PFSK-1 (cell line): ENCODE measurements at regions not wholly inside any gene's neighbourhood (a gene's known extent, or its start where the extent isn't known, plus 50 kb on each side); places are given as distances from the start of the nearest gene placed in this dataset.

Experiments
- FOXP2 ChIP-seq: optimal IDR thresholded peaks from 2 replicates; pipeline ENCODE3; 2011; ENCODE audit warnings: borderline replicate concordance, control low read depth, inconsistent platforms; ENCODE audit not compliant: insufficient read depth; ENCODE audit errors: extremely low read length, extremely low read depth
- POLR2AphosphoS5 ChIP-seq: IDR thresholded peaks from 2 replicates; pipeline ENCODE4 v1.6.1; 2012; ENCODE audit warnings: low read depth, mild to moderate bottlenecking, control low read depth, low read length, moderate library complexity
- REST ChIP-seq, 2 experiments: IDR thresholded peaks; 2 replicates each; pipeline versions ENCODE4 v1.6.1 to v1.8.0; 2011 to 2012; ENCODE audit warnings: low read depth in 2 of 2, low read length in 2 of 2, control low read depth in 1 of 2, inconsistent platforms in 1 of 2, mild to moderate bottlenecking in 1 of 2, moderate library complexity in 1 of 2; ENCODE audit not compliant: insufficient read depth in 1 of 2
- SIN3A ChIP-seq: IDR thresholded peaks from 2 replicates; pipeline ENCODE4 v1.6.1; 2012; ENCODE audit warnings: mild to moderate bottlenecking, low read length, moderate library complexity, borderline replicate concordance; ENCODE audit not compliant: insufficient read depth
- TAF1 ChIP-seq: IDR thresholded peaks from 2 replicates; pipeline ENCODE4 v1.6.1; 2012; ENCODE audit warnings: low read length, control low read depth, borderline replicate concordance; ENCODE audit not compliant: insufficient read depth

GRCh38 chr9:86531971-86532640 is 177.9 kb upstream of the TUT7 start:
- TF ChIP-seq POLR2AphosphoS5: no peak
- no peak for TF ChIP-seq REST (IDR thresholded peaks at IDR 0.05; ENCODE audit: insufficient read depth in 1 of 2, low read depth in 2 of 2, low read length in 2 of 2)
- TF ChIP-seq SIN3A: no peak
- no peak for TF ChIP-seq FOXP2
- TF ChIP-seq TAF1: no peak

- TF ChIP-seq POLR2AphosphoS5 (no peak), SIN3A (no peak), FOXP2 (no peak), TAF1 (no peak), REST (IDR thresholded peaks at IDR 0.05; ENCODE audit: insufficient read depth in 1 of 2, low read depth in 2 of 2, low read length in 2 of 2) (no peak)
Measured at GRCh38 chr9:86531273-86531970, 177.2 kb upstream of the TUT7 start.

GRCh38 chr9:86529496-86530275 is 175.5 kb upstream of the TUT7 start:
- TF ChIP-seq REST (IDR thresholded peaks at IDR 0.05; ENCODE audit: insufficient read depth in 1 of 2, low read depth in 2 of 2, low read length in 2 of 2) (no peak), TAF1 (no peak), POLR2AphosphoS5 (no peak), FOXP2 (no peak), SIN3A (no peak)

GRCh38 chr9:86526021-86526420 is 171.8 kb upstream of the TUT7 start:
- TF ChIP-seq FOXP2 (no peak), TAF1 (no peak), REST (IDR thresholded peaks at IDR 0.05; ENCODE audit: insufficient read depth in 1 of 2, low read depth in 2 of 2, low read length in 2 of 2) (no peak), POLR2AphosphoS5 (no peak), SIN3A (no peak)
